ENCODE measurements at regions not wholly inside any gene's neighbourhood (a gene's known extent, or its start where the extent isn't known, plus 50 kb on each side); places are given as distances from the start of the nearest gene placed in this dataset.
"Not testable (repeated sequence)": the region's sequence is repeated elsewhere in the genome, so short reads cannot be mapped to it uniquely, and the experiment has no call there.

- no peaks in the 10 kb centered on the region for H3K36me3 Mint-ChIP-seq (ENCODE audit: low read depth)
- TF ChIP-seq, protein P1, sequence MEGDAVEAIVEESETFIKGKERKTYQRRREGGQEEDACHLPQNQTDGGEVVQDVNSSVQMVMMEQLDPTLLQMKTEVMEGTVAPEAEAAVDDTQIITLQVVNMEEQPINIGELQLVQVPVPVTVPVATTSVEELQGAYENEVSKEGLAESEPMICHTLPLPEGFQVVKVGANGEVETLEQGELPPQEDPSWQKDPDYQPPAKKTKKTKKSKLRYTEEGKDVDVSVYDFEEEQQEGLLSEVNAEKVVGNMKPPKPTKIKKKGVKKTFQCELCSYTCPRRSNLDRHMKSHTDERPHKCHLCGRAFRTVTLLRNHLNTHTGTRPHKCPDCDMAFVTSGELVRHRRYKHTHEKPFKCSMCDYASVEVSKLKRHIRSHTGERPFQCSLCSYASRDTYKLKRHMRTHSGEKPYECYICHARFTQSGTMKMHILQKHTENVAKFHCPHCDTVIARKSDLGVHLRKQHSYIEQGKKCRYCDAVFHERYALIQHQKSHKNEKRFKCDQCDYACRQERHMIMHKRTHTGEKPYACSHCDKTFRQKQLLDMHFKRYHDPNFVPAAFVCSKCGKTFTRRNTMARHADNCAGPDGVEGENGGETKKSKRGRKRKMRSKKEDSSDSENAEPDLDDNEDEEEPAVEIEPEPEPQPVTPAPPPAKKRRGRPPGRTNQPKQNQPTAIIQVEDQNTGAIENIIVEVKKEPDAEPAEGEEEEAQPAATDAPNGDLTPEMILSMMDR (conservative IDR thresholded peaks at IDR 0.05): no peak
- H3K9me3 Mint-ChIP-seq: peaks cover 7% of the 10 kb centered on the region
- H3K4me1 Mint-ChIP-seq: peaks cover 11% of the 10 kb centered on the region
- no peak overlapping the region for H3K27ac Mint-ChIP-seq (ENCODE audit: unreplicated experiment)
- no peak overlapping the region for H3K4me3 Mint-ChIP-seq
- DNase-seq (ENCODE audit: low read depth, low spot score): no peak
- no peaks in the 10 kb centered on the region for H3K27me3 Mint-ChIP-seq (ENCODE audit: low read depth)
Measured at GRCh38 chr6:23841116-23841515, 284.9 kb upstream of the NRSN1 start.

- peaks cover 11% of the 10 kb centered on the region for H3K4me1 Mint-ChIP-seq
Measured at GRCh38 chr6:23842760-23843159, 283.3 kb upstream of the NRSN1 start.

GRCh38 chr6:23851522-23851921 is 274.5 kb upstream of the NRSN1 start:
- H3K9me3 Mint-ChIP-seq: no peaks in the 10 kb centered on the region
- no peak overlapping the region for H3K27ac Mint-ChIP-seq (ENCODE audit: unreplicated experiment)
- H3K27me3 Mint-ChIP-seq (ENCODE audit: low read depth): no peaks in the 10 kb centered on the region
- no peaks in the 10 kb centered on the region for H3K36me3 Mint-ChIP-seq (ENCODE audit: low read depth)
- TF ChIP-seq, protein P1 (conservative IDR thresholded peaks at IDR 0.05): no peak
- H3K4me1 Mint-ChIP-seq: peaks cover 19% of the 10 kb centered on the region
- no peak for DNase-seq (ENCODE audit: low read depth, low spot score)
- H3K4me3 Mint-ChIP-seq: no peak overlapping the region

More at GRCh38 chr6:23842760-23843159, 283.3 kb upstream of the NRSN1 start:
- Mint-ChIP-seq H3K27ac (ENCODE audit: unreplicated experiment) (no peak overlapping the region), H3K36me3 (ENCODE audit: low read depth) (no peaks in the 10 kb centered on the region), H3K9me3 (peaks cover 7% of the 10 kb centered on the region), H3K27me3 (ENCODE audit: low read depth) (no peaks in the 10 kb centered on the region), H3K4me3 (no peak overlapping the region)
- TF ChIP-seq, protein P1 (conservative IDR thresholded peaks at IDR 0.05): no peak
- no peak for DNase-seq (ENCODE audit: low read depth, low spot score)

DNA sequence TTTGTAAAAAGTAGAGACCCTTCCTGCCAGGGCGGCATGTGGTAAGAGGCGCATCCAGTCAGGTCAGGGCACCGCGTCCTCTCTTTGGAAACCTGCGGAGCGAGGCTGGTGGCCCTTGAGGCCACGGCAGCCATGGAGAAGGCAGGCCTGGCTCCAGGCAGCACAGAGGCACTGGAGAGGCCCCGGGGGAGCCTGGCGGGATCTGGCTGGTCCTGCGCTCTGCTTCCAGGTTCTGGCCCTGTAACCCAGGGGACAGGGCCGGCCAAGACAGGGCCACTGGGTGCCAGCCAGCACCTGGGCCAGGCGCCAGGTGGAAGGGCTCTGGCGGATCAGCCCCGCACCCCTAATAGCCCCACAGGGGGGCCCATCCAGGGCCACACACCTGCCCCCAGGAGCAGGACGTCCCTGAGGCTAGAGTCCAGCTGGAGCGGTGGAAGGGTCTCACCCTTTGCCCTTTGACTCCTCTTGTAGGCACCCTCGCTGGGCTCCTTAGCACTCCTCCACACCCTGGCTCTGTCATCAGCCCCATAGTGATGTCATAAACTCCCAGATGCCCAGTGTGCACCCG is 272.4 kb upstream of the NRSN1 start:
- not testable (repeated sequence) for H3K36me3 Mint-ChIP-seq (ENCODE audit: low read depth); H3K27ac Mint-ChIP-seq (ENCODE audit: unreplicated experiment); DNase-seq (ENCODE audit: low read depth, low spot score); H3K4me3 Mint-ChIP-seq; H3K9me3 Mint-ChIP-seq; H3K27me3 Mint-ChIP-seq (ENCODE audit: low read depth)
- peaks cover 19% of the 10 kb centered on the region for H3K4me1 Mint-ChIP-seq

- H3K36me3 Mint-ChIP-seq (ENCODE audit: low read depth); H3K27me3 Mint-ChIP-seq (ENCODE audit: low read depth); H3K9me3 Mint-ChIP-seq; H3K27ac Mint-ChIP-seq (ENCODE audit: unreplicated experiment); DNase-seq (ENCODE audit: low read depth, low spot score); H3K4me3 Mint-ChIP-seq: not testable (repeated sequence)
- peaks cover 19% of the 10 kb centered on the region for H3K4me1 Mint-ChIP-seq
Measured at GRCh38 chr6:23854154-23854553, 271.9 kb upstream of the NRSN1 start.

DNA sequence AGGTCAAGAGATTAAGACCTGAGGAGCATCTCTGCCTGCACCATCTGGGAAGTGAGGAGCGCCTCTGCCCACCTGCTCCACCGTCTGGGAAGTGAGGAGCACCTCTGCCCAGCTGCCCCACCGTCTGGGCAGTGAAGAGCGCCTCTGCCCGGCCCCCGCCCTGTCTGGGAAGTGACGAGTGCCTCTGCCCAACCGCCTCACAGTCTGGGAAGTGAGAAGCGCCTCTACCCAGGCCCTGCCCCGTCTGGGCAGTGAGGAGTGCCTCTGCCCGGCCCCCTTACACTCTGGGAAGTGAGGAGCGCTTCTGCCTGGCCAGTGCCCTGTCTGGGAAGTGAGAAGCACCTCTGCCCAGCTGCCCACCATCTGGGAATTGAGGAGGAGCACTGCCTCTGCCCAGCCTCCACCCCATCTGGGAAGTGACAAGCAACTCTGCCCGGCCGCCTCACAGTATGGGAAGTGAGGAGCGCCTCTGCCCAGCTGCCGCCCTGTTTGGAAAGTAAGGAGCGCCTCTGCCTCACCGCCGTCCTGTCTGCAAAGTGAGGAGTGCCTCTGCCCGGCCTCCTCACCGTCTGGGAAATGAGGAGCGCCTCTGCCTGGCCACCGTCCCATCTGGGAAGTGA is 270.4 kb upstream of the NRSN1 start:
- Mint-ChIP-seq H3K4me3 (no peak overlapping the region), H3K27ac (ENCODE audit: unreplicated experiment) (no peak overlapping the region), H3K9me3 (peaks cover 9% of the 10 kb centered on the region), H3K36me3 (ENCODE audit: low read depth) (no peaks in the 10 kb centered on the region), H3K27me3 (ENCODE audit: low read depth) (no peaks in the 10 kb centered on the region), H3K4me1 (peaks cover 15% of the 10 kb centered on the region)
- TF ChIP-seq, protein P1 (conservative IDR thresholded peaks at IDR 0.05): no peak
- no peak for DNase-seq (ENCODE audit: low read depth, low spot score)
